Mammary epithelial cell (primary cell): ENCODE measurements at regions not wholly inside any gene's neighbourhood (a gene's known extent, or its start where the extent isn't known, plus 50 kb on each side); places are given as distances from the start of the nearest gene placed in this dataset.
"Not testable (repeated sequence)": the region's sequence is repeated elsewhere in the genome, so short reads cannot be mapped to it uniquely, and the experiment has no call there.

Source experiments
- EZH2 ChIP-seq: IDR thresholded peaks from 2 replicates; pipeline ENCODE4 v1.6.1; 2012; ENCODE audit warnings: low read length, inconsistent platforms, borderline replicate concordance
- TF ChIP-seq, protein P1 (sequence below), 2 donors: IDR thresholded peaks in 1 of 2; conservative IDR thresholded peaks in 1 of 2; 2 replicates each; pipeline ENCODE4 v1.5.1; 2011 to 2012; ENCODE audit warnings: inconsistent platforms in 2 of 2, low read length in 2 of 2, mild to moderate bottlenecking in 2 of 2, control low read depth in 1 of 2, low read depth in 1 of 2; ENCODE audit not compliant: insufficient read depth in 1 of 2; ENCODE audit errors: extremely low read depth in 1 of 2

DNA sequence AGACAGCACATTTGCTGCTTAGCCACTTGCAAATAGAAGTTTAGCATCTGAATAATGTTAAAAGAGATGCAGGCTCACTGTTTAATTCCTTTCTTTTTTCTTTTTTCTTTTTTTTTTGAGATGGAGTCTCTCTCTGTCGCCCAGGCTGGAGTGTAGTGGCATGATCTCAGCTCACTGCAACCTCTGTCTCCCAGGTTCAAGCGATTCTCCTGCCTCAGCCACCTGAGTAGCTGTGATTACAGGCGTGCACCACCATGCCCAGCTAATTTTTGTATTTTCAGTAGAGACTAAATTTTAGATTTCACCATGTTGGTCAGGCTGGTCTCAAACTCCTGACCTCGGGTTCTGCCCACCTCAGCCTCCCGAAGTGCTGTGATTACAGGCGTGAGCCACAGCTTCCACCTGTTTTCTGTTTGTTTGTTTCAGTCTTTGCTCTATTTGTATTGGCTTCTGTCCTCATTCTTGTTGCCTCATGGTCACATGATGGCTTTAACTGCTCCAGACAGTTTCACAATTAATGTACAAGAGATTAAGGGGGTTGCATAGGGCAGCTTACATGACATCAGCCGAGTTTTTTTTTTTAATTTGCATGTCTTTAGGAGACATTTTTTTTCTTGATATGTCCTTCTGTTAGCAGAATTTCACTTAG is 153.1 kb upstream of the PCDH9 start:
- TF ChIP-seq, protein P1, sequence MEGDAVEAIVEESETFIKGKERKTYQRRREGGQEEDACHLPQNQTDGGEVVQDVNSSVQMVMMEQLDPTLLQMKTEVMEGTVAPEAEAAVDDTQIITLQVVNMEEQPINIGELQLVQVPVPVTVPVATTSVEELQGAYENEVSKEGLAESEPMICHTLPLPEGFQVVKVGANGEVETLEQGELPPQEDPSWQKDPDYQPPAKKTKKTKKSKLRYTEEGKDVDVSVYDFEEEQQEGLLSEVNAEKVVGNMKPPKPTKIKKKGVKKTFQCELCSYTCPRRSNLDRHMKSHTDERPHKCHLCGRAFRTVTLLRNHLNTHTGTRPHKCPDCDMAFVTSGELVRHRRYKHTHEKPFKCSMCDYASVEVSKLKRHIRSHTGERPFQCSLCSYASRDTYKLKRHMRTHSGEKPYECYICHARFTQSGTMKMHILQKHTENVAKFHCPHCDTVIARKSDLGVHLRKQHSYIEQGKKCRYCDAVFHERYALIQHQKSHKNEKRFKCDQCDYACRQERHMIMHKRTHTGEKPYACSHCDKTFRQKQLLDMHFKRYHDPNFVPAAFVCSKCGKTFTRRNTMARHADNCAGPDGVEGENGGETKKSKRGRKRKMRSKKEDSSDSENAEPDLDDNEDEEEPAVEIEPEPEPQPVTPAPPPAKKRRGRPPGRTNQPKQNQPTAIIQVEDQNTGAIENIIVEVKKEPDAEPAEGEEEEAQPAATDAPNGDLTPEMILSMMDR (conservative IDR thresholded peaks at IDR 0.05 in 1 of 2, IDR thresholded peaks at IDR 0.05 in 1 of 2; ENCODE audit: extremely low read depth in 1 of 2, insufficient read depth in 1 of 2, low read depth in 1 of 2, low read length in 2 of 2): not testable (repeated sequence)
- TF ChIP-seq EZH2: not testable (repeated sequence)
